HG03196 (cell line): ENCODE measurements at regions not wholly inside any gene's neighbourhood (a gene's known extent, or its start where the extent isn't known, plus 50 kb on each side); places are given as distances from the start of the nearest gene placed in this dataset.
"Not testable (repeated sequence)": the region's sequence is repeated elsewhere in the genome, so short reads cannot be mapped to it uniquely, and the experiment has no call there.

Experiments used
- ATAC-seq: cut with Tn5 transposase; IDR thresholded peaks from one replicate; pipeline ENCODE4 v1.9.1; 2021; ENCODE audit not compliant: unreplicated experiment

DNA sequence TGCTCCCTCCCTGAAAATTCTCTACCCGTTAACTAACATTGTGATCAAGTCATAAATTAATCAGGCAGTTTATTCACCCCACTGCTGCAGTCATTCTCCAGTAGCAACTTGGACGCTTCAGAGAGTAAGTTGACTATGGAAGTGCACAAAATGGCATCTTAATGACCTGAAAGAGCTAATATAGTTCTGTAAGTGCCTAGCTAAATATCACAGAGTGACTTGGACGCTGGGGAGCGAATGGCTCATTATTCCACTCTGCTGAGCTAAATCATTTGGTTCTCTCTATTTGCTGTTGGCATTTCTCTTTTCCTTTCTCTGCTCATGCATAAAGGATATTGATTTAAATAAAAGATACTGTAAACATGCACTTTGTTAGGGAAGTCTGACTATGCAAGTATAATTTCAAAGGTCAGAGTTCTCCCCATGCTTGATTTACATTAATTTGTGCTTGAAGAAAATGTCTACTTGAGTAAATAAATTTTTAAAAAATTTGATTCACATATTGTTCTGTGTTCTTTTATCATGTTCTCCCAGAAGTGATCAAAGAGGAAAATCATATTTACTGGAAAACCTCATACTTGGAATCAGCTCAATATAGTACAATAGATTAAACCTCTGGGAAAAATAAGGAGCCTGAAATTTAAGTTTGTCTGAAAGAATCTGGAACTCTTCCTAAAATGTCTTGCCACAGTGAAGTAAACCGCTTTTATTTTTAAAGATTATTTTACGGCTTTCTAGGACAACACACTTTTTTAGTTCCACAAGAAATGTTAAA is 169.5 kb upstream of the HAPLN1 start:
- no peak for ATAC-seq

DNA sequence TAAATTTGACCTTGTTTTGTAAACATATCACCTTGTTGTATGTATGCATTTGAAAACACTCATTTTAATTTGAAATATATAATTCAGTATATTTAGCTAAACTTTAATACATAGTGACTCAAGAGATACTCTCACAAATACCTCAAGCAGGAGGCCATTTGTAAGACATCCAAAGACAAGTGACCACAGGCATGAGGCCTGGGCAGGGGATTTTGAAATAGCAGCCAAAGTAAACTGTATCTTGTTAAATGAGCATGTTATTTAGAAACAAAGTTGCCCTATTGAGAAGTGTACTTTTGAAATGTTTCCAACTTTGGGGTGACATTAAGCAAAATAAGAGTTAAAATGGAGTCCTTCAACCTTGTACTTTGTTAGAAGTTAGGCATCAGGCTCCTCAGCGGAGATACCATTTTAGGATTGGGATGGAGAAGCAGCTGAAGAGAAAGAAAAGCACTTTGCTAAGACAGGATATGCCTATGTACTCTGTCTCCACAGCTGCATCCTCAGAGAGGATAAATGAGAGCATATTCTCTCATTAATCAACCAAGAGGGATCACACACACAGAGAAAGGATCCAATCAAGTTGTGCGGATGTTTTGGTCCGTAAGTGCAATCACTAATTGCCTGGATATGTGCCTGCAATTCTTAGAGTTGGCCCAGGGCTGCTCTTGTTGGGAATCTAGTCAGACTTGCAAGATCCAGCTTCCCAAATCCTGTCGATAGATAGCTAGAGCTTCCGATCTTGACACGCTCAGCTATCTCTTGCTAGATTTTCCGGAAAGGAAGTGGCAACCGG is 157.5 kb upstream of the HAPLN1 start:
- ATAC-seq, result no peak

DNA sequence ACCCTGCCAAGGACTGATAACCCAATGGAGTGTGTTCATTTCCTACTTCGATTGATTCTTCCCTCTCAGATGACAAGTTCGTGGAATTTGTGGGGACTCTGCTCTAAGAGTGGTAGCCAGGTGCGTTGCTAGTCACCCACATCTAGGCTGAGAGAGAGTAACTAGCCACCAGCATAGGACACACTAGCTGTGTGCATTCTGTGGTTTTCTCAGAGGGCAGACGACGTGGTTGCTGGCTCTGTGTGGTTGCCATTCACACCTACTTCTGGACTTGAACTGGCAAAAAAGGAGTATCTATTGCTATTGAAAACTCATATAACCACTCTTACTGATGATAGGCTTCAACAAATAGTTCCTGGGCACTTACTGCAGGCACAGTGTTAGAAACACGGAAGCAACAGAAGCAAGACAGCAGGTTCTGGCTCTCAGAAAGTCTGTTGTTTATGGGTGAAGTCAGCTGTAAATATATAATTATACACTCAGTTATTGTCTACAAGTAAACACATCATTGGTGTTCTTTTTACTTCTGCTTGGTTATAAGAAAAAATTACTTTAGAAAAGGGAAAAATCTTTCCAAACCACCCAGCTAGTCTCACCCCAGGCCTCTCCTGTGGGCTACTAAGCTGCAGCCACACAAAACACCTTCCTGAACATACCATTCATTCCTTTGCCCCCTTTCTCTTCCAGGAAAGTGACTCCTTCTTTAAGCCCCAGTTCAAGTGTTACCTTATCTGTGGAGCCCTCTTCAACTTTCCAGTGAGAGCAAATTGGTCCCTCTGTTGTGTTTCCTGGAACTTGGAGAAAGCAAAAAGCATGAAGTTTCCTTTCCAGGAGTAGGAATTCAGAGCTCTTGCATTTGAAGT is 151.1 kb upstream of the HAPLN1 start:
- ATAC-seq, result no peak

DNA sequence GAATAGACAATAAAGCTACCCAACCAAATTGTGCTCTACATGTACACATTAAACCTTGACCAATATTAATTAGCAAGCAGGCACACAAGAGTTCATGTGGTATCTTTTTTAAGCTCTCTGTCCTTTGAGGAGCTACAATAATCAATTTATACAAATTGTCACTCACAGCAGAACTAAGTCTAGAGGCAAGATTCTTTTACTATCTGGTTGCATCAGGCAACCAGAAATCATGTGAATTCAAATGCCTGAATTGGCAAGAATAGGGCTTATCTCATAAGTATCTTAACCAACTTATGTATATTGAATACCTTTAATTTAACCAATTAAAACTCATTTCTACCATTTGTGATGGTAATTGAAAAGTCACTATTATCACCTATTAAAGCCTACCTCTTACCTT is 145.5 kb upstream of the HAPLN1 start:
- ATAC-seq, result no peak

DNA sequence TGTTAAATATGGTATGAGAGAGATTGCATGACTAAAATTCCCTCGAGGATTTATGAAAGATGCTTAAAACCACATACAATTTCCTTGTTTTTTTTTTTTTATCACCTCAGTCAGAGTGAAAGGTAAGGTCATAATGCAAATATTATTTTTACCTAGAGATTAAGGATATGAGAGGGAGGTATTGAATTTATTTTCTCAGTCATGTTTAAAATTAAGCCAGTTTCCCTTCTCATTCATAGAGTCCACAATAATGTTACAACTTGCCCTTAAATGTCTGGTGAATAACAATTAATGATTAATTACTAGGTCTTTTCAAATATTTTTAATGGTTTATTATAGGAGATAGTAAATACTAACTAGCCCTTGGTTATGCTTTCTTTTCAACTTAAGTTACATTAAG is 144.9 kb upstream of the HAPLN1 start:
- no peak for ATAC-seq

DNA sequence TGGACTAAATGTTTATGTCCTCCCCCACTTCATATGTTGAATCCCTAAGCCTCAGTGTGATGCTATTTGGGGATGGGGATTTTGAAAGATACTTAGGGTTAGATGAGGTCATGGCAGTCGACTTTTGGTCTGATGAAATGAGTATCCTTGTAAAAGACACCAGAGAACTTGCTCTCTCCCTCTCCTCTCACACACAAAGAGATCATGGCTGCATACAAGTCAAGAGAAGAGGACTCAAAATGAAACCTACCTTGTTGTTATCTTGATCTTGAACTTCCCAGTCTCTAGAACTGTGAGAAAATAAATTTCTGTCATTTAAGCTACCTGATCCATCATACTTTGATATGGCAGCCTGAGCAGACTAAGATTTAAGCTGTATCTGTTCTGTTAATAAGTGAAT is 144.0 kb upstream of the HAPLN1 start:
- ATAC-seq, result no peak

DNA sequence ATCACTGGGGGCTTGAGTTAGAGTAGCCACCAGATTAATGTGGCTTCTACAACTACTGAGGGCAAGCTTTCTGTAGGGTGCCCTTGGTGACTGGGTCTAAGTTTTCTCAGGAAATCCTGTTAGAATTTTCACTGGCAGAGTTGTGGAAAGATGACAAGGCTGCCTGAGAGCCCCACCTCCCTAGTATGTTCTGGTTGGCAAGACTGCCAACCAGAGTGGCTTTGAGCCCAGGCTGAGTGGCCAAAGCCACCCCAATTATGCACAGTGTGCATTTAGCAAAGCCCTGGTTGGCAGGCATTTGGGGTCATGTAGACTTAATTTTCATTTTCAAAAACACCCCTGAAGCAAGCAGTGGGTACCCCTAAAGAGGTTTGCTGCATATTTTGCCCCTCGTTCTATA is 136.7 kb upstream of the HAPLN1 start:
- ATAC-seq, result no peak

DNA sequence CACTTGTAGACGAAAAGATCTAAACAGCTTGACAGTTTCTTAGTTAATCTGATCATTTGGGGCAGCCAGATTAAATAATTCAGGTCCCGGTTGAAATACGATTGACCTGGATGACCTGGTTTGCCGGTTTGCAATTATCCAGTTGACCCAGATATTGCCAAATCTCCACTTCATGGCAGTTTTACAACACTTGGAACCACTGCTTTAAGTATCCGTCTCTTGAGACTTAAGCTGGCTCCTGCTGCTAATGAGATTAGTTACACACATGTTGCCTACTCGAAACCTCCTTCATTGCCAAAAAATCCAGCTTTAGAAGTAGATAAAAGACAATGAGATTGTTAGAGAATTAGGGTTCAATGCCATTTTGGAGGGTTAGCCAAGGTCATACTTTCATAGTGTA is 136.2 kb upstream of the HAPLN1 start:
- no peak for ATAC-seq

DNA sequence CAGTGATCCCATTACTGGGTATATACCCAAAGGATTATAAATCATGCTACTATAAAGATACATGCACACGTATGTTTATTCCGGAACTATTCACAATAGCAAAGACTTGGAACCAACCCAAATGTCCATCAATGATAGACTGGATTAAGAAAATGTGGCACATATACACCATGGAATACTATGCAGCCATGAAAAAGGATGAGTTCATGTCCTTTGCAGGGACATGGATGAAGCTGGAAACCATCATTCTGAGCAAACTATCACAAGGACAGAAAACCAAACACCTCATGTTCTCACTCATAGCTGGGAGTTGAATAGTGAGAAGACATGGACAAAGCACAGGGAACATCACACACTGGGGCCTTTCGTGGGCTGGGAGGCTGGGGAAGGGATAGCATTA is 129.8 kb upstream of the HAPLN1 start:
- ATAC-seq, result not testable (repeated sequence)

DNA sequence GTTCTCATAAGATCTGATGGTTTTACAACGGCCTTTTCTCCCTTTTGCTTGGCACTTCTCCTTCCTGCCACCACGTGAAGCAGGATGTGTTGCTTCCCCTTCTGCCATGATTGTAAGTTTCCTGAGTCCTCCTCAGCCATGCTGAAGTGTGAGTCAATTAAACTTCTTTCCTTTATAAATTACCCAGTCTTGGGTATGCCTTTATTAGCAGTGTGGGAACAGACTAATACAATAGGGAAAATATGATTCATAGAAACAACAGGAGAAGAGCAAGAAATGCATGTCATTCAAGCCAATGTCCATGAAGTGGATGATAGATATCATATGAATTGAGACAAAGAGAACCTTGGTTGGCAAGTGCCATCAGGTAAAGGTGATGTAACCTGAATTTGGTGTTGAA is 128.3 kb upstream of the HAPLN1 start:
- ATAC-seq, result no peak

DNA sequence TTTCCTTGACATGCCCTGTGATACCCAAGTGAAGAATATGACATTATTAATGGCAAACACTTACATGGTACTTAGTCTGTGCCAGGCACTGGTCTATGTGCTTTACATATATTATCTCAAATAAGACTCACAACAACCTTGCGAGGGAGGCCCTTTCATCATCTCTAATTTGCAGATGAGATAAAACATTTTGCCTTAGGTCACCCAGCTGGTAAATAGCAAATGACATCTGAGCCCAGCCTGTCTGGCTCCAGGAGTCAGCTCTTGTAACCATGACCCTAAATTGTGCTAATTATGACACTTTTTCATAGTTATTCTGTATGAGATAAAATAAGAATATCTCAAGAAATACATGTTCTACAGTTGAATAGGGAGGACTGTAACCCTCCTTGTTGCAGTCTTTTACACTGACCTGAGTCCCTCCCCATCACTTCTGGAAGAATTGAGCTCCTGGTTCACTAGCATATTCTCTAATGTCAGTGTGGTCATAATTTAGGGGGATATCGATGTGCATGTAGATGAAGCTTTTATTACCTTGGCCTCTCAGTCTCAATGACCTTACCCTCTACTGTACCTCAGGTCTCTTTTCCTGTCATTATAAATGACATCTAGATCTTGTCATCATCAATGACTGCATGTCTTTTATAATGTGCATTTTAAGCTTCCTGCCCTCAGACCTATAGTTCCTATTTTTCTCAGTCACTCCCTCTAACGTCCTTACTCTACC is 126.1 kb upstream of the HAPLN1 start:
- no peak for ATAC-seq

DNA sequence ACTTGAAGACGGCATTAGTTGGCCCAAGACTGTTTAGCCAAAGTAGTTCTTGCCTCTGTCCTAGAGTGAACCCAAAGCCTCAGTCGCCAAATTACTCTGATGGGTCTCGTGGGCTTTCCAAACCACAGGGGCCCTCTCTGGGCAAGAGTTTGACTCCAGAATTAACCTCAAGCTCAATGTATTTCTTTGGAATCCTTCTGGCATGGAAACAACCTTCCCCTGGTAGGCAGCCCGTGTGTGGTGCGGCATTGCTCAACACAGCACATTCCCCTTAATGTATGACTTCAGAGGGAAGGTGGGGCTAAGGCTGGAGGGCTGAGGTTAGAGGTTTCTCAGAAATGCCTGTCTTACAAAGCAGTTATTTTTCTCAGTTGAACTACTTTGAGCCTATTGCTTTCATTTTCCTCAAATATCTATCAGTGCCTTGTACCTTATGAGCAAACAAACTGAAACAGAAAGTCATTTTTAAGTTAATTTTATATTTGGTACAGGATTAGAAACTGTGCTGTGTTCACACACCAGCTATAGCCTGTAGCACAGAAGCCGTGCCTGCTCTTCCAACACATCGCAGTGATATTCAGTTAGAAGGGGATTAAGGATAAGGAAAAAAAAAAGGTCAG is 123.9 kb upstream of the HAPLN1 start:
- peak; percentile 99 for ATAC-seq

DNA sequence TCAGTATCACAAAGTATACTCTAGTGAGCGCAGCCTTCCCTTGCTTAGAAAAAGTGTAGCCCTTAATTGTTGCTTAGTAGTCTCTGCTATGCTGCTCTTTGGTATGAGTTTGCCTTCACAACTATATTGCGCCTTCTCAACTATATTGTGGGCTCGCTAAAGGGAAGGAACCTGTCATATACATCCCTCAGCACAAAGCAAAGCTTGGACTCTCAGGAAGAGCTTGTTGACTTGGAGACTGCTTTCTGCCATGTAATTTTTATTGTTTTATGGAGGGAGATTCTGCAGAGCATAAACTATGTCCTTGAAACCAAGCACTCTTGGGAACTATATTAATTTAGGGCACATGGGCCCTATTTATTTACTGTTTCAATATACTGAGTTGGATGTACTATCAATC is 119.1 kb upstream of the HAPLN1 start:
- ATAC-seq, result no peak

DNA sequence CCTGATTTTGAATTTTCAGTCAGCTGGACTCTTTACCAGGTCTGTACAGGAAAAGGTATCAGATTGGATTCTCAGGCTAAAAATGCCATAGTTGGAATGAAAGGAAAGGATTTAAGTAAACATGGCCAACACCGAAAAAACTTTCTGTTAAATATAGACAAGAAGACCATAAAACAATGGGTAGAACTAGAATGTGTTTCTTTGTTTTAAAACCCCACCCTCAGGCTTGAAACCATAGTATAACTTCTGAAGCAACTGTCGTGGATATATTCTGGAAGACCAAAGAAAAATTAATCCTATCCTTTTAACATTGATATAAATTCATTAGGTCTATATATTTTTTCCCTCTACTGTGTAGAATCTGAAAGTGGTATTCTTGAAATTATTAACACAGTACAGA is 118.6 kb upstream of the HAPLN1 start:
- no peak for ATAC-seq

DNA sequence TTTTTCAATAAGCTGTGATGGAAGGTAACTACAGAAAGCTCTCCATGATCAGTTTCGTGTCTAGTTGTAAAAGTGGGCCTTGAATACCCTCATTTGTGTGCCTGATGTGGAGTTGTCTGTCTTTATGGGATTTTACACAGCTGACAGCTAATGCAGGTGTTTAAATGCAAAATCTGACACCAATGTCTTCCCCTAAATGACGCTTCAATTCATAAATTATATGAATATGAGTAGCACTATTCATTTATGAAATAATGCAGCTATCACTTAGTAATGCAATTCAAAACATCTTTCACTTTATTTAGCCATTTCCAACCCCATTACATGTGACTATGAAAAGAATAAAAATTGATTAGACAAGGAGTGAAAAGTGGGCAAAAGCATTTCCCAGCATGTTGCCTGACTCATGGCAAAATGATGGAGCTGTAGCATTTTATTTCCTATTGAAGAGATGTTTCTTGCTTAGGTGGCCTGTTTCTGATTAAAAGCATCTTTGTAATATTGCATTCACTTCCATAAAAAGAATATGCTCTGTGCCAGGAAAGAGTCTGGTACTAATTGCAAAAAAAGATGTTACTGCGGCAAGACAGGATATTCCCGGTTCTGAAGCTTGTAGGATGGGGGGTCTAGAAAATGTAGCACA is 116.7 kb upstream of the HAPLN1 start:
- no peak for ATAC-seq

DNA sequence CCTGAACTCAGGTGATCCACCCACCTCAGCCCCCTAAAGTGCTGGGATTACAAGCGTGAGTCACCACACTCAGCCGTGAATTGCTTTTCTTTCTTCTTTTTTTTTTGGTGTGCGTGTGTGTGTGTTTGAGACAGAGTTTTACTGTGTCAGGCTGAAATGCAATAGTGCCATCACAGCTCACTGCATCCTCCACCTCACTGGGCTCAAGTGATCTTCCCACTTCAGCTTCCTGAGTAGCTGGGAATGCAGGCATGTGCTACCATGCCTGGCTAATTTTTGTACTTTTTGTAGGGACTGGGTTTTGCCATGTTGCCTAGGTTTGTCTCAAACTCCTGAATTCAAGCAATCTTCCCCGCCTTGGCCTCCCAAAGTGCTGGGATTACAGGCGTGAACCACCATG is 113.7 kb upstream of the HAPLN1 start:
- no peak for ATAC-seq

DNA sequence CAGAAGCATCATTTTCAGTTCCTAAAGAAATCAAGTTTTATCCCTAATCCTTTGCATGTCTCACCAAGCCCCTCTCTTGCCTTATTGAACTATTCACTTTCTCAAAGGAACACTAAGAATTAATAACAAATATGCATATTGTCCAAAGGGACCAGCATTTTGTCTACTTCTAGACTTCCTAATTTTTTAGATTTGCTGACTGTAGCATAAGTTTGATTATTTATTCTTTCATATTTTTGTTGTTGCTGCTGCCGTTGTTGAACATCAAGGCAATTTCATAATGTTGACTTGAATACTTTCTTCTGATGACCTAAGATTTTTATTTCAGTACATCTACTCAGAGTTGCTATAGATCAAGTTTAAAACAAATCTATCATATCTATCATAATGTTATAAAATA is 111.2 kb upstream of the HAPLN1 start:
- no peak for ATAC-seq

DNA sequence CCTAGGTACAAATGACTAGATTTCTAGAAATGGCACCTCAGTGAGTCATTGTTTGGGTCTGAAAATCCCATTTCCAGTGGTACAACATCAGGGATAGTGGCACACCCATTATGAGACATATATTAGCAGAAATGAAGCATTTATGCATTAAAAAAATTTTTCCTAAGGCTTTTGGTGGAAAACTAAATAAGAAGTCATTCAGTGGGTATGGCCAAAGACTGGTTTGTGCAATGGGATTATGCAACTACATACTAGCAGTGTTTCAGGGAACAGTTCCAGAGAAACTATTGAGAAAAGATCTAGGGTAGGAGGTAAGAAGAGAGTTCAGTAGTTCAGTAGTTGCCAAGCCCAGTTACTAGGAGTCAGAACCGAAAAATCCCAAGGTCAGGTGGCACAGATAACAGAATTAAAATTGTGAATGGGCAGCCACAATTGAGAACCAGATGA is 106.5 kb upstream of the HAPLN1 start:
- no peak for ATAC-seq

DNA sequence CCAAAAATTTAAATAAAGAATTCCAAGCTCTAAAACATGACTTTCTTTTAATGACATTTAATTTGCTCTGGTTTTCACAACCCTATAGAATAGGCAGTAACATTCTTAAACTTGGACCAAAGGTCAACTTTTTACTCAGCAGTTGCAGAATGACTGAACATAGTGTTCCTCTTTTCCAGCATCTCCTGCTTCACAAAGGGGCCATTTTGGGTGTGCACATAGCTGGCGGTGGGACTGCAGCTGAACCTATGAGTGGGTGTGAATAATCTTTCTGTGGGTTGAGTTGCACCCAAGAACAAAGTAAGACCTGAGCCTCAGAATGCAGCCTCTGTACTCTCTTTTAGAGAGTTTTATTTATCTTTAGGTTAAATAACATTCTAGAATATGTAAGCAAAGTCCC is 96.9 kb upstream of the HAPLN1 start:
- ATAC-seq, result no peak

DNA sequence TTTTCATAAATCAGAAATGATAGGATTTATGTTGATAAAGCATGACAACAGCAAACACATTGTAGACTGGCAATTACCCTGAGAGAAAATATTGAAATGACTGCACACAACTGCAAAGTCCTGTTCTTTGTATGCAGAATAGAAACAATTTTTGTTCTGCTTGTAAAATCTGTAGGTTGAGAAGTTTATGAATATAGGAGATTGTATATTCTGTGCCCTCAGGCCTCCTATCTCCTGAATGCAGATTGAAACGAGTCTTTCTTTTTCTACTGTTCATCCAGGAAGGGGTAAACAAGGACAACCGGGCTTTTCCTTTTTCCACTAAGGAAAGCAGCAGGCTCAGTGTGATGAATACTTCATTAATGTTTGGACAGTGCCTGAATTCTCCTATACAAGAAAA is 95.0 kb upstream of the HAPLN1 start:
- no peak for ATAC-seq
